Vagina (tissue), 2 donors: ENCODE measurements at regions not wholly inside any gene's neighbourhood (a gene's known extent, or its start where the extent isn't known, plus 50 kb on each side); places are given as distances from the start of the nearest gene placed in this dataset.

ENCODE experiments used
- CTCF ChIP-seq, 3 experiments: fragments of 450-650 bp in 2 of 3; fragments of 200-600 bp in 1 of 3; sonication (generic) in 1 of 3; IDR thresholded peaks; one replicate each; pipeline ENCODE4 v1.5.1; 2017 to 2019; ENCODE audit warnings: antibody characterized with exemption in 3 of 3, mild to moderate bottlenecking in 2 of 3, moderate library complexity in 2 of 3
- POLR2A ChIP-seq, 2 donors: fragments of 450-650 bp; IDR thresholded peaks; one replicate each; pipeline ENCODE4 v1.6.1; 2017; ENCODE audit warnings: antibody characterized with exemption in 2 of 2, mild to moderate bottlenecking in 2 of 2, moderate library complexity in 2 of 2
- POLR2AphosphoS5 ChIP-seq, 2 donors: sonication (generic); formaldehyde crosslinking; IDR thresholded peaks; one replicate each; pipeline ENCODE4 v1.9.0; 2017; ENCODE audit warnings: antibody characterized with exemption in 2 of 2, mild to moderate bottlenecking in 2 of 2, low read depth in 1 of 2; ENCODE audit not compliant: insufficient read depth in 1 of 2

GRCh38 chr4:160848489-160848888, 1315.3 kb downstream of the FSTL5 start:
- TF ChIP-seq CTCF (IDR thresholded peaks at IDR 0.05) (no peak), POLR2A (IDR thresholded peaks at IDR 0.05) (no peak), POLR2AphosphoS5 (IDR thresholded peaks at IDR 0.05; ENCODE audit: insufficient read depth in 1 of 2, low read depth in 1 of 2) (no peak)
